NCI-H1930 (cell line): ENCODE measurements at regions not wholly inside any gene's neighbourhood (a gene's known extent, or its start where the extent isn't known, plus 50 kb on each side); places are given as distances from the start of the nearest gene placed in this dataset.

ENCODE experiments used
- DNase-seq, 2 experiments: peaks; one replicate each; lab custom pipeline; 2025; lab: John Stamatoyannopoulos, UW

DNA sequence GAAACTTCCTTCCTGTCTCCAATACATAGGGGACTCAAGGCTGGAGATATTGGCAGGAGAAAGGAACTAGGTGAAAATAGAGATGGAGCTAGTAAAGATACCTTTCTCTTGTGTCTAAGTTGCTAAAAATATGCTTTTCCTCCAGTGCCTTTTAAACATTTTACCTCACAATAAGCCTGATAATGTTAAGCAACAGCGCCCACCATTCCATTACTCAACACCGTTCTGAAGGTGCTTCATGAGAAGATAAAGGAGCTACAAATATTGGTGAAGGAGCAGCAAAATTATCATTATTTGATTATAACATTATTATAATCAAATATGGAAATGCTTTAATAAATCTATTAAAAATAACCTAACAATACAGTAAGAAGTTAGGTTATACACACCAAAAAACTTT lies 83.6 kb upstream of the BARX2 start:
- no peak for DNase-seq

DNA sequence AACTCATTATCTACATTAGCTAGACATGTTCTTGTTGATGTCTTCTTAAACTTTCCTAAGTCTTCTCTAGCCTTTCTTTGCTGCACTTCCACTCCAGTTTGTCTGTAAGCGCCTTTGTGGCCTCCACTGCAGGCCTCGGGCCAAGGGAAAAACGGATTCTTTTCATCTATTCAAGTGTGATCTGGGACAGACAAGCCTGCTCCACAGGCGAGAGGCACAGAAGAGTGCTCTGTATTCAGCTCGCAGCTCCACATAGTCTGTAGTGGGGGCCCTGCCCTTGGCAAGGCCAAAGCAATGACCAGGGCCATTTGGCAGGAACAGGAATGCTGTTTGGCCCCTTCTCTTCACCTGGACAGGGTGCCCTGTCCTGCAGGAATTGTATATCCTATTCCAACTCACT lies 84.1 kb upstream of the BARX2 start:
- no peak for DNase-seq

DNA sequence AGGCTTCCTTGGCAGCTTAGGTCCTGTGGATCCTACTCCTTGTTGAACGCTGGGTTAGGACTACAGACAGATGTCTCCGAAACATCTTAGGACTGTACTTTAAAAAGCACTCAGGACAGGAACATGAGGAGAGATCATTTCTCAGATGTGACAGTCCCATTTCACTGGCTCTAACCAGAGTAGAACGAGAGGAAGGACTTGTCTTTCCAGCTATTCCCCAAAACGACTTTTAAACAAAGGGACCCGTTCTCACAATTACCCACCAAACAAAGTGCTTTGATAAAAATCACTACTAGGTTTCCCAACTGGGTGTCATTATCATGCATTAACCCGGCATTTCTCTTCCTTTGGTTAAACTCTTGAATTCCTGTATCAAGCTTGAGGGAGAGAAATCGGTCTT lies 84.7 kb upstream of the BARX2 start:
- DNase-seq, result no peak

DNA sequence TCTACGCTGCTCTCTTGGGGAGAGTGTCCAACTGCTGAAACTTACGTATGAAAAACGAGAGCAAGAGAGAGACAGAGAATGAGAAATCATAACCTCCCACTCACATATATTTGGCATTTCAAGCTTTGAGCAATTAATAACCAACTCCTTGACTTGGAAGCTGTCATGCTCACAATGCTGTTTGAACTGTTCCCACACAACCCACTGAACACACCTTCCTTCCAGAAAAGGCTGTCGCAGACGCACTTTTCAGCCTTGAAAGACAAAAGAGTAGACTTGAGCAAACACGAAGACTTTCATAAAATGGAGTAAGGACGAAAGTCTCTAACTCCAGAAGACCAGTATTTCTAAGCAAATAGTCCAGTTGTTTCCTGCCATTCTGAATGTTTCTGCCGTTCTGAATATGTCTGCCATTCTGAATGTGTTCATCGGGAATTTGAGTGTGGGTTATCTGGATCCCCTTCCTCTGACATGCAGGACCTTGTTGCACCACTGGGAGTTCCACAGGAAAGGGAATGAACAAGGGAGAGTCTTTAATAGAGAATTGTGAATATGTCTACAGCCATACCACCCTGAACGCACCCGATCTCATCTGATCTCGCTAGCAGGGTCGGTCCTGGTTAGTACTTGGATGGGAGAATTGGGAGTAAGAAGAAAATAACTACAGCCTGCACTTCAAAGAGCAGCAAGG lies 86.2 kb upstream of the BARX2 start:
- no peak for DNase-seq

DNA sequence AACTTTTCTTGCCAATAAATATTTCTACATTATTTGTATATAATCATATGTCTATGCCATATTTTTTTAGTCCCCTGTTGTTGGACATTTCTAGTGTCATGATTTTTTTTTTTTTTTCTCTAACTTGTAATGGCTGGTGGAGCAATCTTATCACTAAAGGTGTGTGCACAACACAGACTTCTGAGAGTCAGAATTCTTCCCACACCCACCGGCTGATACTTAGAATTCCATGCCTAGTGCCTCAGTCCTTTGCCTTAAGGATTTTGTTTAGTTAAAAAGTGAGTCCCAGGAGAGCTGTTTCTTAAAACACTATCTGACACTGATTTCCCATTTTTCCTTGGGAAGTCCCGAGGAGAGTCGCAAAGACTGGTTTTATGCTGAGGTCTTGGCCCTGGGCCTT lies 87.7 kb upstream of the BARX2 start:
- DNase-seq, result no peak

DNA sequence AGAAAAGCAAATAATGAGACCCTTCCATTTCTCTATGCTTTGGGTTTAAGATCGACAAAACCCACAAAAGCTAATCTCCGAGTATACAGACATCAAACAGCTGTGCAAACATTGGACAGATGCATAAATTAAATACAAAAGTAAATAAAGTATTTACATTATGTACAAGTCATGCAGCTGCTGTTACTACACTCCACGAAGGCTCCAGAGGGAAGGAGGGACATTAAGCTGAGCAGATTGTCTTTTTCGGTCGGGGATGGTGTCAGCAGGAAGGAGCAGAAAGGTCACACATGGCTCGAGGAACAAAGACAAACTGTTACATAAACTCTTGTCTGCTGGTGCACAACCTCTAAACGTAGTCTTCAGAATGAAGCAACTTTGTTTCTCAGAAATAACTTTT lies 88.8 kb upstream of the BARX2 start:
- peak; percentile 62 to 73 for DNase-seq

DNA sequence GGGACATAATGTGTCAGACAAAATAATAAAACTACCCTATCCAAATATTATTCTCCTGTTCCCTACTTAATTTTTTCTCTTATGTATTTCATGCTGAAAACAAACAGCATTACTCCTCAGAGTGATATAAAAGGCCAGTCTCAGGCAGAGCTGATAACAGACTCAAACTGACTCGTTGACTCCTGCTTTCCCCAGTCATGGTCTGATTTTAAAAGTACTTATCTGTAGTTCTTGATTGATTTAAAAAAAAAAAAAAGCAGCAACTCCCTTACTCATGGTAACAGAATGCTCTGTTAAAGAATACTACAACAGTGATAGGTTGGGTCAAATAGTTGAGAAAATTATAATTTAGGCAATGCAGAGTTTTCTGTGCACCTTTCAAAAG lies 90.3 kb upstream of the BARX2 start:
- DNase-seq, result no peak

DNA sequence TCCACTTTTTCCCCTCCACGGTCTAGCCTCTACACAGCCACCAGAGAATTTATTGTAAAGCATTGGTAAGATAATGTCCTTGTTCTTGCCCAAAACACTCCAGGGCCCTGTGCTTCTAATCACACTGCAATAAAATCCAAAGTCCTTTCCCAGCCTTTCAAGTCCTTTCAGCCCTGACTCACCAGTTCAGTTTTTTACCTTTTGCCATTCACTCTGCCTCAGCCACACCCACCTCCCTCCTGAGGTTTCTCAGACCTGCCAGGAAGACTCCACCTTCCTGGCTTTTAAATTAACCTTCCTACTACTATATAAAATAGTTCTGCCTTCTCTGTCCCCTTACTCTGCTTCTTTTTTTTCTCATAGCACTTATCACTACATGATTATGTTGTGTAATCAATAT lies 91.0 kb upstream of the ARHGAP32 start:
- DNase-seq, result no peak

DNA sequence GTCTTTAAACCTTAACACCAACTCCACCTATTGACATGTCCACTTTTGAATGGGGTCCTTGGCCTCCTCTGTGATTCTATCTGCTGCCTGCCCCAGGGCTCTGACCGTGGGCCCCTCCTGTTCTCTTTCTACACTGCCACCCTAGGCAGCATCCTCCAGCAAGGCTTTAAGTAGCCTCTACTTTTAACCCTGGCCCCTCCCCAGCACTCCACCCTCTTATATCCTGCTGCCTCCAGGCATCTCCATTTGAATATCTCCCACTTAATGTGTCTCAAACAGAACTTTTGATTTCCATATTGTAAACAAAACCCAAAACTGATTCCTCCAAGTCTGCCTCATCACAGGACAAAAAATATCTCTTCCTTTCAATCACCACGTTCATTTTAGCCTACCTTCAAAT lies 90.5 kb upstream of the ARHGAP32 start:
- DNase-seq, result no peak

DNA sequence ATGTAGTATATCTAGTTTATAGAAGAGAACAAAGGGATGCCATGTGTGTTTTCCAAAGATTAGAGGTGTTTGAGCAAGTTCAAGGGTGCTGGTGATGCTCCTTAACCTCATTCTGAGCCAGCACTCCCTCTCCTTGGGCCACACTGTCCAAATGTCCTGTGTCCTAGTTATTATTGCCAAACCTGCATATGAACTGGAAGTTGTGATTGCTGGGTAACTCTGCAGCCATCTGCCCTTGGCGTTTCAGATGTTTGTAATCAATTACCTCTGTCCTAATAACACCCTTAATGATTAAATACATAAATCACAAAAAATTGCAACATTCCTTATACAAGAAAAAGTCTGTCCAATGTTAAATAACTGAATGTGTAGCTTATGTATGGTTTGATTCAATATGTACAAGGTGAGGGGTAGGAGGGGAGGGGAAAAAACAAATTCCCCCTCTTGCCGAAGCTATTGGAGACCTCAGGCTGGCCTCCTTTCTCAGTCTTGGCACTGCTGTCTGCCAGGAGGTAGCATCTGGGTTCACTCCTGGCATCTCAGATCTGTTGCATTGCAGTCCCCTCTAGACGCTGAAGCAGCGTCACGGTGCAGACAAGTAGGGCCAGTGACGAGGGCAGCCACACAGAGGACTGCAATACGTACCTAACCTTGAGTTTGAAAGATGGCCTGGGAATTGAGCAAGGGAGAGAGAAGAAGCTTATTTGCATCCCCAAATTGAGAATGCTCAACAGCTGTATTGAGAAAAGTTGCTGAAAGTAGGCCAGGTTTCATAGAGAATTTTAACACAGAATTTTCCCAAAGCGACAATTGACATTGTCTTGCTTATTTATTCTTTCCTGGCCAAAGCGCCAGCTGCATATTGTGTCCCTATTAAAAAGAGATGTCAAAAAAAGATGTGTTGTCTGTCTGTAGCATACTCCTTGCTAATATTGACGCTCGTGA lies 89.6 kb upstream of the ARHGAP32 start:
- DNase-seq, result peak in 1 of 2 experiments; percentile 37

DNA sequence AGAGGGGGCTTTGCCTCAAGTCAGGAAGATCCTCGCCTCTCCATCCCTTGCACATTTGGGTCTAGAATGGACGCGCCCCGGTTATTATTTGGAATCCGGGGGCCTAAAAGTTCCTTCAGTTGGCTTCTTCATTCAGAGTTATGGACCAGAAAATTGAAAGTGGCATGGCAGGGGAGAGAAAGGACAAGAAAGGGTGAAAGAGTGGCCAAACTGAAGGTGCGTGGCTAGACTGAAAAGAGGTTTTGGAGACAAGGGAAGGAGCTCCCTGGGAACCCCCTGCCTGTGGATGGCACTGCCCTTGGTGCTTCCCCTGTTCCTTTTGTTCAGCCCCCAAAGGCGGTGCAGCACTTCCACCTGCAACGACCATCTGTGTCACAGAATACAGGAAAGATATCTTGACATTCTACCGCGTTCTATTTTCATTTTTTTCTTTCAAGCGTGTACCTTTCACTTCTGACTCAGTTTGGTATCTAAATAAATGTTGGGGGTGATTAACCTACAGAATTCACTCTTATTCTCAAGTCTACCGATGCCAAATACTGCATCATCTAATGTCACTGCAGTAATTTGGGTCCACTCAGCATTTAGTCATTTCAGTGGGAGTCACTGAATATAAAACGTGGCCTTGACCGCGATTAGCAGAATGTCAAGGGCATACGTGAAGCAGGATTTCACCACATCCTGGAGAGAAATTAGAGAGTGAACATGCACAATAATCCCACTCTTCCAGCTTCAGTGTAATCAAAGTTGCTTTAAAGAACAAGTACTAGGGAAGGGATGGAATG lies 88.1 kb upstream of the ARHGAP32 start:
- DNase-seq, result no peak

DNA sequence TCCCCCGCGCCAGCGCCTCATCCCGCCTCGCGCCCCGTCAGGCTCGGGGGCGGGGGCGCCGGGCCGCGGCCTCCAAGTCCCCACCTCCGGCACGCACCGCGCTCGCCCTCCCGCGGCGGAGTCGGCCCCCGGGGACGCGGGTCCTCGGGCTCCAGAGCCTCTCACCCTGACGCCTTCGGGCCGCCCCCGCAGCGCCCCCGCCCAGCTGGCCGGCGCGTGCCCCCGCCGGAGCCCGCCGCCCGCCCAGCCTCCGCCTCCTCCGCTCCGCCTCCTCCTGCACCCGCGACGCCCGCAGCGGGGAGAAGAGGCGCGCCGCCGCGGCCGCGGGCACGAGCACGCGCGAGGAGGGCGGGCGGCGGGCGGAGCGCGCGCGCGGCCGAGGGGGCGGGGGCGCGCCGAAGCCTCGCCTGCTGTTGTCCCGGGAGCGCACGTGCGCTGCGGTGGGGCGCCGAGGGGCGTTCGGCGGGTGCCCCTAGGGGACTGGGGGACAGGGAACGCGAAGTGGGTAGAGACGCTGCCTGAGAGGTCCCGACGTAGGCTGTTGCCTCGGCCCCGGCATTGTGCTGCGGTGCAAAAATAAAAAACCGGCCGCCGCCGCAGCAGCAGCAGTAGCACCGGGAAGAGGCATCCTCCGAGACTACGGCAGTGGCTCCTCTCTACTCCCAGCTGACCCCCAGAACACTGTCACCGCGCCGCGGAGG lies 87.4 kb upstream of the ARHGAP32 start:
- peak; percentile 78 to 89 for DNase-seq

DNA sequence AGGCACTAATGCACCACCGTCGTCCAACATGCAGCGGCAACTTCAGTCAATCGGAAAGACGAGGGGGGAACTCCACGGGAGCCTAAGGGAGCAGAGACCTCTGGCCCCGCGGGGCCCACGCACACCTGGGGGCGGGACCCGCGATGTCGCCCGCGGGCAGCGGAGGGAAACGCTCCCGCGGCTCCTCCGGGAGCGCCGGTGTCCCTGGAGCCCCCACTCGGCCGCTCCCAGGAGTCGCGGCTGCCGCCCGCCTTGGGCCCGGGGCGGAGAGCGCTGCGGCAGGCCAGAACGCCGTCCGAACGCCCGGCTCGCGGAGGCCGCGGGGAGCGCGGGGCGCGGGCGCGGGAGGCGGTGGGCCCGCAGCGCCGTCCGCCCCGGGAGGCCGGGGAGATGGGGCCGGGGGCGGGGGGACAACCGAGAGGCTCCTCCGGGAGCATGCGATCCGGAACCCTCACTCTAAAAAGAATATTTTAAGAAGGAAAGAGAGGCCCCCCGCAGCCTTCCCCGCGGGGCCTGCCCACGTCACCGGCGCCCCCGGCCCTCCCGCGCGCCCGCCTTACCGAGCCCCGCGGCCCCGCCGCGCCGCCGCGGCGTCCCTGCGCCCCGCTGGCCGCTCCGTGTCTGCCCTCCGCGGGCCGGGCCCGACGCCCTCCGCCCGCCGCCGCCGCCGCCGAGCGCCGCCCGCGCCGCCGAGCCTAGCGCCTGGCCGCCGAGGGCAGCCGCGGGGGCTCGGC lies 86.6 kb upstream of the ARHGAP32 start:
- peak in 1 of 2 experiments; percentile 40 for DNase-seq

DNA sequence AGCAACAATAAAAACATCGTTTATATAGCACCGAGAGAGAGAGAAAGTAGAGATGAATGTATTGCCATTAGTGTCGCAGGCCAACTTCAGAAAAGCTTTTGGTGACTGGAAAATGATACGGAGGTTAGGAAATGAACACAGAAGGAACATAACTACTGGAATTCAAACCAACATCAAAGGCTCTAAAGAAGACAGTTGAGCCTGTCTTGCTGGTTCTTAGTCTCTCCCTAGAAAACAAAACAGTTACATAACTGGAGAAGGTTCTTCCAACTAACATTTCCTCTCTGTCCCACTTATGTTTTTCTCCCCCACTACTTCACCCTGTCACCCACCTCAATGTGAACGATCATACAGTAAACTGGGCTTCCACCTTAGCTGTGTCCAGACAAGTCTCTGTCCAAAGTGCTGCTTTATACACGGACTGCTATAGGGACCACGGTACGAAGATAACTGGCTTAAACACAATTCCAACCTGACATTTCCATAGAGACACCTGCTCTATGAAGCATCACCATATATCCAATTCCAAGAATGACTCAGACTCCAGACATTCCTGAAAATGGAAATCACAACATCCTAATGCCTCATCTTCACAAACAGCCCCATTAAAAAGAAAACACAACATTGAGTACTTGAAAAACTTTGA lies 85.2 kb upstream of the ARHGAP32 start:
- no peak for DNase-seq

DNA sequence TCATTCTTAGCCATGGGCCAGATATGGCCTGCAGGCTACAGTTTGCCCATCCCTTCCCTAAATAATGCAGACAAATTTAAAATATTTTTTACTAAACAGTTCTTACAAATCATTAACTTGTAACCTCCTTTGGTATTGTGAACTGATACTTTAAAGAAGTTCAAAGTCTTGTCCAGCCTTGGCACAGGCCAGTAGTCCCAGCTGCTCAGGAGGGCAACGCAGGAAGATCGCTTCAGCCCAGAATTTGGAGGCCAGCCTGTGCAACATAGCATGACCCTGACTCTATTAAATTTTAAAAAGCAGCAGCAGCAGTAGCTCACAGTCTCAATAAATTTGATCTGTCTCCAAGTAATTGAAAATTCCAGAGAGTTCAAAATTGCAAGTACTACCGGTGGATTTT lies 83.7 kb upstream of the ARHGAP32 start:
- no peak for DNase-seq

DNA sequence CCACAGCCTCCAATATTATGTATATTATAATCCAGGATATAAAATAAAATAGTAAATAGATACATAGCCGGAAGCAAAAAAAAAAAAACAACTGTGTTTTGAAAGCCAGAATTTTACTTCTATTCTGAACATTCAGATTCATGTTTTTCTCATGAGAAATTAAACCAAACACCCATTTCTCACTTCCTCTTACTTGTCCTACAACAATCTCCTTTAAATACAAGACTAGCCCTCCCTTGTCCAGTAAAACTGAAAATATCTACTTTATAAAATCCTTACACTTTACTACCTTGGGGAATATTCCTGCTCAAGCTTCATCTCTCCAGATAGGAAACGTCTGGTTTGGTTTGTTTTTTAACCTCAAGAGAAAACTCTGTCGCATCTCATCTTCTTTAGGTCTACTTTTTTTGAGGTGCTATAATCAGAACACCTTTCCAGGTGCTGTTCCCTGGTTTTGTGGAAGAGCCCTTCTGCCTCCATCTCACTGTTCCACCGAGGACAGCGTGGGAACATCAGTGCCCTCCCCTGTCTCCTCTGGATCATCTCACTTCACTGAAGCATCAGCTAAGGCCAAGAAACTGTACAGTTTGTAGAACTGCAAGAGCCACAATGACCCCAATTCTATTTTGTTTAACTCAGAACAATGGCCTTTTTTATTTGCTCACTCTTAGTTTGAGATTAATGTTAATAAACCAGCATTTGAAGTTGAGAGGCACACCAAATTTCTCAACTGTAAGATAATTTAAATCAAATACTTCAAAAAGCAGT lies 82.0 kb upstream of the ARHGAP32 start:
- no peak for DNase-seq

DNA sequence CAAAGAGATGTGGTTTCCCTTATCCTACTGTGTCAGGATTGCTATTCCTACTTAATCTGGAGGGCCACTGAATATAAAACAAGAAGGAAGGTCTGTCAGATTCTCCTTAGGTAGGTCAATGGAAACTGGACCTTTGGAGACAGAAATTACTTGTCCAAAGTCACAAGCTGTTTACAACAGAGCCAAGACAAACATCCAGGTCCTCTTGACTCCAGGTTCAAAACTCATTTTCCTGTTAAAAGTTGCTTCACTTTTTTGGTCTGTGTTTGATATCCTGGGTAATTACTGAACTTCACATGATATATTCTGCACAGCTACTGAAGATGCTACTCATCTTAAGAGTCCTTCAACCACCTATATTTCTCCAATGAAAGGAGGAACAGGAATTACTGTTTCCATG lies 81.2 kb upstream of the ARHGAP32 start:
- DNase-seq, result no peak

DNA sequence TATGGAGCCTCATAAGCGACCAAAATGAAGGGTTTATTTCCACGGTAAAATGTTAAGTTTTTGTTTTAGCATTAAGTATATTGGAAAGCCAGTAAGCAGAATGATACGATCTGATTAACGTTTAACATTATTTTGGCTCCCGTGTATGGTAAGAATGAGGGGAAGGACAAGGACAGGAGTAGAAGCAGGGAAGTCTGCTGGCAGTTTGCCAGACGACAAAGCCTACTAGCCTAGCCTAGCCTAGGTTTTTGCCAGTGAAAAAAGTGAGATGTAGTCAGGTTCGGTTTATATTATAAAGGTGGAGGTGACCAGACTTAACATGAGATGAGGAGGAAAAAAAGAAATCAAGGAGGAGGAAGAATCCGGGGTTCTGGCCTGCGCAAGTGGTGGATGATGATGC lies 78.9 kb upstream of the ARHGAP32 start:
- DNase-seq, result no peak

DNA sequence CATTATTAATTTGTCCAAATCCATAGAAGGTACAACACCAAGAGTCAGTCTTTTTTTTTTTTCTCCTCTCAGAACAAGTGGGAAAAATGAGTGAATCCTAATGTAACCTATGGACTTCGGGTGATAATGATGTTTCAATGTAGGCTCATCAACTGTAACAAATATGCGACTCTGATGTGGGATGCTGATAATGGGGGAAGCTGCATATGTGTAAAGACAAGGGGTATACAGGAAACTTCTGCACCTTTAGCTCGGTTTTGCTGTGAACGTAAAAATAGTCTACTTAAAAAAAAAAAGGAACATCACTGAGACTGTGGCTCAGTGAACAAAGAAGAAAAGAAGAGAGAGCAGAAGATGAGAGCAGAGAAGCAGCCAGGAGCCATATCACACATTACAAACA lies 78.3 kb upstream of the ARHGAP32 start:
- DNase-seq, result no peak

DNA sequence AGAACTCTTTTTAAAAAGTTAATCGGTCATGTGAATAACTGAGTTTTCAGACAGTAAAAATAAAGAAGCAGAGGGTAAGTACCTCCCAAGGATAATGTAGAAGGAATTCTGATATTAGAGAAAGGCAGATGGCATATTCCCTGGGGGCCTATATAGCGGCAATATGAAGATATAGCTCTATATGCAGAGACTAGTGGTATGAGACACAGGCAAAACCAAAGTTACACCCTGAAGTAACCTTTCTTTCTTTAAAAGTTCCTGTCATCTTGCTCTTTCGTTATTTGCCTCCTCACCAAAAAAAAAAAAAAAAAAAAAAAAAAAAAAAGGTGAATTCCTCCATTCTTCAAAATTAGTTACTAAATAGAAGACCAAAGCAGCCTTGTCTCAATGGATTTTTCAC lies 76.2 kb upstream of the ARHGAP32 start:
- DNase-seq, result no peak
